Lung (tissue), 11 donors: ENCODE measurements at regions not wholly inside any gene's neighbourhood (a gene's known extent, or its start where the extent isn't known, plus 50 kb on each side); places are given as distances from the start of the nearest gene placed in this dataset.

Experiments
- ATAC-seq: fragments of 200-7000 bp; cut with Tn5 transposase; one replicate; pipeline ENCODE4 v1.9.1; 2020; ENCODE audit warnings: moderate number of reproducible peaks; ENCODE audit not compliant: insufficient read depth, low FRiP score
- DNase-seq, 3 donors: peaks; one replicate each; pipeline ENCODE4 v3.0.0-alpha.2; 2013 to 2017
- H3K27ac ChIP-seq, 2 donors: one replicate each; pipeline ENCODE4 v1.5.1; 2013; ENCODE audit warnings: mild to moderate bottlenecking in 2 of 2, moderate library complexity in 2 of 2, control low read depth in 1 of 2, inconsistent platforms in 1 of 2, low read depth in 1 of 2, low read length in 1 of 2
- H3K27me3 ChIP-seq, 3 donors: one replicate each; pipeline ENCODE4 v1.5.1; 2013; ENCODE audit warnings: low read length in 2 of 3; ENCODE audit not compliant: control insufficient read depth in 3 of 3, insufficient read depth in 3 of 3
- H3K36me3 ChIP-seq, 4 donors: one replicate each; pipeline ENCODE4 v1.5.1; 2013; ENCODE audit warnings: low read length in 4 of 4, mild to moderate bottlenecking in 1 of 4, moderate library complexity in 1 of 4; ENCODE audit not compliant: control insufficient read depth in 4 of 4, insufficient read depth in 4 of 4
- H3K4me1 ChIP-seq, 5 donors: one replicate each; pipeline ENCODE4 v1.5.1; 2013; ENCODE audit warnings: low read length in 5 of 5, mild to moderate bottlenecking in 2 of 5, moderate library complexity in 1 of 5; ENCODE audit not compliant: control insufficient read depth in 5 of 5, insufficient read depth in 5 of 5
- H3K4me3 ChIP-seq: one replicate; pipeline ENCODE4 v1.5.1; 2013; ENCODE audit warnings: mild to moderate bottlenecking, control low read depth, moderate library complexity
- H3K9ac ChIP-seq, 2 donors: one replicate each; pipeline ENCODE4 v1.5.1; 2013; ENCODE audit warnings: low read length in 2 of 2, control low read depth in 1 of 2; ENCODE audit not compliant: insufficient read depth in 1 of 2
- H3K9me3 ChIP-seq, 4 donors: one replicate each; pipeline ENCODE4 v1.5.1; 2013; ENCODE audit warnings: low read length in 3 of 4, mild to moderate bottlenecking in 1 of 4, moderate library complexity in 1 of 4; ENCODE audit not compliant: control insufficient read depth in 4 of 4, insufficient read depth in 3 of 4
- WGBS, 2 donors: extraction: QIAGEN DNeasy Blood & Tissue Kit; methylation state at CpG; one replicate each; pipeline ENCODE4 v1.1.7; 2013; 5-methylcytosine and 5-hydroxymethylcytosine counted together
- TF ChIP-seq, protein P1 (sequence below): IDR thresholded peaks from 2 replicates; pipeline ENCODE4 v1.5.1; 2012; ENCODE audit warnings: mild to moderate bottlenecking; ENCODE audit errors: control extremely low read depth, extremely low read depth
- donor health status: control.
- donor health status: control.
- donor health status: Bipolar disorder and iron deficiency.
- donor health status: healthy.
- donor health status: DM: yes; HTN: yes; CAD: no.

DNA sequence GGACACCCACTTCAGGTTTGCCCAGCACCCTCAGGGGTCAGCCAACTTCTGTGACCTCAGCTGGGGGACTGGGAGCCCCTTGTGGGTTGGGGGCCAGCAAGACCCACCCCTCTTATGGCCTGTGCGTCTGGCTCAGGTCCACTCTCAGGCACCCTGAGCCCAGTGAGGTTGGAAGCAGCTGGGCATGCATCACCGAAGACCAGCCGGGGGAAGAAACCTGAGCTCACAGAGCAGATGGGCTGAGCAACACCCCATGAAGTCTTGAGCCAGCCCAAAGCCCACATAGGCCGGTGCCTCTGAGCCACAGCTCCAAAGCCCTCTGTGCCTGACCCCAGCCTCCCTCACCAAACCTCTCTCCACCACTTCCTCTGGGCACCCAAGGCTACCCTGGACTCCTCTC, 166.7 kb downstream of the RBFOX3 start:
- TF ChIP-seq, protein P1, sequence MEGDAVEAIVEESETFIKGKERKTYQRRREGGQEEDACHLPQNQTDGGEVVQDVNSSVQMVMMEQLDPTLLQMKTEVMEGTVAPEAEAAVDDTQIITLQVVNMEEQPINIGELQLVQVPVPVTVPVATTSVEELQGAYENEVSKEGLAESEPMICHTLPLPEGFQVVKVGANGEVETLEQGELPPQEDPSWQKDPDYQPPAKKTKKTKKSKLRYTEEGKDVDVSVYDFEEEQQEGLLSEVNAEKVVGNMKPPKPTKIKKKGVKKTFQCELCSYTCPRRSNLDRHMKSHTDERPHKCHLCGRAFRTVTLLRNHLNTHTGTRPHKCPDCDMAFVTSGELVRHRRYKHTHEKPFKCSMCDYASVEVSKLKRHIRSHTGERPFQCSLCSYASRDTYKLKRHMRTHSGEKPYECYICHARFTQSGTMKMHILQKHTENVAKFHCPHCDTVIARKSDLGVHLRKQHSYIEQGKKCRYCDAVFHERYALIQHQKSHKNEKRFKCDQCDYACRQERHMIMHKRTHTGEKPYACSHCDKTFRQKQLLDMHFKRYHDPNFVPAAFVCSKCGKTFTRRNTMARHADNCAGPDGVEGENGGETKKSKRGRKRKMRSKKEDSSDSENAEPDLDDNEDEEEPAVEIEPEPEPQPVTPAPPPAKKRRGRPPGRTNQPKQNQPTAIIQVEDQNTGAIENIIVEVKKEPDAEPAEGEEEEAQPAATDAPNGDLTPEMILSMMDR = no peak
- Histone ChIP-seq H3K4me1 (no peaks in the 10 kb centered on the region), H3K4me3 (no peak overlapping the region), H3K27me3 (peaks cover 0 to 7% (median 3%) of the 10 kb centered on the region in 3 donors), H3K9me3 (no peaks in the 10 kb centered on the region), H3K36me3 (no peaks in the 10 kb centered on the region), H3K27ac (no peak overlapping the region), H3K9ac (no peak overlapping the region)
- DNase-seq = no peak
- ATAC-seq = no peak
- 83 to 86% methylated on average over 4 of the region's 4 CpGs for WGBS, 2 donors

DNA sequence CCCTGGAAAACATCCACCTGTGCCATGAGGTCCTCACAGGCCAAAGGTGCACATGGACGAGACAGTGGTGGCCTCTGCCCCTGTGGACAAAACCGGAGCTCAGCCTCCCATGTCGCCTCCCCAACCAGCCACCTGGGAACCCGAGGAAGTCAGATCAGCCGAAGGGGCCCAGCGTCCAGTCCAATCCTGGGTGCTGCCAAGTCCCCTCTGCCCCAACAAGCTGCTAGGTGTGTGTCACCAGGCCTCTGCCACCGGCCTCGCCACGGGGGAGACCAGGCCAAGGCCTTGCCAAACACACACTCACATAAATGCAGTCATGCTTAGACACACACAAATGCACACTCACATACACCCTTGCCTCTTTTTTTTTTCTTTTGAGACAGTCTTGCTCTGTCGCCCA, 167.8 kb downstream of the RBFOX3 start:
- Histone ChIP-seq H3K4me3 (no peak overlapping the region), H3K27ac (no peak overlapping the region), H3K4me1 (no peaks in the 10 kb centered on the region), H3K27me3 (peaks cover 0 to 12% (median 3%) of the 10 kb centered on the region in 3 donors), H3K36me3 (no peaks in the 10 kb centered on the region), H3K9me3 (no peaks in the 10 kb centered on the region), H3K9ac (no peak overlapping the region)
- 91 to 92% methylated on average over 9 to 10 of the region's 10 CpGs for WGBS, 2 donors
- TF ChIP-seq, protein P1 = no peak
- ATAC-seq (no peak), DNase-seq (no peak)

DNA sequence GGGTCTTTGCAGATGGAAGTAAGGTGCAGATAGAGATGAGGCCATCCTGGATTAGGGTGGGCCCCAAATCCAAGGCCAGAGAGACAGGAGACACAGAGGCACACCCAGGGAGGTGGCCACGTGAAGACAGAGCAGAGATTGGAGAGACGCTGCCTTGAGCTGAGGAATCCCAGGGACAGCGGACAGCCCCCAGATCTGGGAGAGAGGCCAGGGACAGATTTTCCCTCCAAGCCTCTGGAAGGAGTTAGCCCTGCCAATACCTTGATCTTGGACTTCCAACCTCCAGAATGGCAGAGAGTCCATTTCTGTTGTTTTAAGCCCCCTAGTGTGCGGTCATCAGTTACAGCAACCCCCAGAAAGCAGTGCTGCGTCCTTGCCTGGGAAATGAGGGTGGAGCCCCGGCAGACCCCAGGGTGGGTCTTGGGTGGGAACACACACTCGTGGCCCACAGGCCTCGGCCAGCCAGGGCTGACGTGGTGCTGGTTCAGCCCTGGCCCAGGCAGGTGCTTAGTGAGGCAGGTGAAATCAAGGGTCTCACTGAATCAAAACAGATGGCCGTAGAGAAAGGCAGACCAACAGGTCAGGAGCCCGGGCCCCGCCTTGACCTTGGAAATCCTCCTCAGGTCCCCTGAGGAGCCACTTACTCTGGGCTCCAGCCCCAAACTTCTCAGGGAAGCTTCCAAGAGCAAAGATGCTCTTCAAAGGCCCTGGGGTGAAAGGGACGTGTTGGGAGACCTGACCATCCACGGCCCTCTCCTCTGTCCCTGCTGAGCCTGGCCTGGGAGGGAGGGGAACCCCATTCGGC, 169.3 kb downstream of the RBFOX3 start:
- Histone ChIP-seq H3K4me1 (no peaks in the 10 kb centered on the region), H3K9me3 (peaks cover 0 to 2% (median 0%) of the 10 kb centered on the region in 4 donors), H3K36me3 (no peaks in the 10 kb centered on the region), H3K27ac (no peak overlapping the region), H3K4me3 (no peak overlapping the region), H3K9ac (no peak overlapping the region), H3K27me3 (peaks cover 3 to 15% (median 5%) of the 10 kb centered on the region in 3 donors)
- TF ChIP-seq, protein P1 = no peak
- 81 to 87% methylated on average over 14 to 15 of the region's 15 CpGs for WGBS, 2 donors
- DNase-seq (no peak), ATAC-seq (no peak)
